Esophagus squamous epithelium (tissue), 5 donors: ENCODE measurements at regions not wholly inside any gene's neighbourhood (a gene's known extent, or its start where the extent isn't known, plus 50 kb on each side); places are given as distances from the start of the nearest gene placed in this dataset.

ENCODE experiments used
- DNase-seq: peaks from one replicate; lab custom pipeline; 2025; lab: John Stamatoyannopoulos, UW
- H3K27ac ChIP-seq, 4 donors: fragments of 200-600 bp; sonication (generic); one replicate each; pipeline ENCODE4 v1.5.1; 2016 to 2019; ENCODE audit warnings: mild to moderate bottlenecking in 1 of 4
- H3K27me3 ChIP-seq, 4 donors: fragments of 200-600 bp; sonication (generic); 1 replicate in 3 of 4; 2 replicates in 1 of 4; pipeline versions ENCODE4 v1.5.1 to v1.6.0; 2017 to 2021; ENCODE audit warnings: antibody characterized with exemption in 1 of 4
- H3K36me3 ChIP-seq, 3 donors: fragments of 200-600 bp; sonication (generic); one replicate each; pipeline ENCODE4 v1.5.1; 2016 to 2019
- H3K4me1 ChIP-seq, 3 donors: fragments of 200-600 bp; sonication (generic); one replicate each; pipeline ENCODE4 v1.5.1; 2017 to 2019
- H3K4me3 ChIP-seq, 4 donors: fragments of 200-600 bp; sonication (generic); 1 replicate in 3 of 4; 2 replicates in 1 of 4; pipeline ENCODE4 v1.5.1; 2016 to 2019; ENCODE audit warnings: mild to moderate bottlenecking in 2 of 4, moderate library complexity in 1 of 4
- H3K9me3 ChIP-seq, 3 donors: fragments of 200-600 bp; sonication (generic); one replicate each; pipeline ENCODE4 v1.5.1; 2016 to 2019
- CTCF ChIP-seq, 6 experiments: fragments of 450-650 bp in 4 of 6; fragments of 200-600 bp in 2 of 6; sonication (generic) in 2 of 6; IDR thresholded peaks; one replicate each; pipeline ENCODE4 v1.5.1; 2016 to 2019; ENCODE audit warnings: antibody characterized with exemption in 6 of 6, mild to moderate bottlenecking in 4 of 6, moderate library complexity in 4 of 6
- POLR2A ChIP-seq, 4 donors: fragments of 450-650 bp; IDR thresholded peaks; one replicate each; pipeline ENCODE4 v1.6.1; 2017; ENCODE audit warnings: antibody characterized with exemption in 4 of 4, mild to moderate bottlenecking in 4 of 4, moderate library complexity in 3 of 4
- WGBS, 2 donors: methylation state at CpG; one replicate each; pipeline ENCODE4 v1.1.5; 2018; 5-methylcytosine and 5-hydroxymethylcytosine counted together
- intact Hi-C: fragments of 100-400 bp; cut with DNase I; formaldehyde crosslinking; loops from one replicate; pipeline ENCODE4 v1.15.0; 2022
- donor health status: DM: yes; HTN: yes; CAD: no.

- no peaks in the 10 kb centered on the region for H3K9me3 ChIP-seq
- TF ChIP-seq CTCF (IDR thresholded peaks at IDR 0.05): no peak
- no peak for TF ChIP-seq POLR2A (IDR thresholded peaks at IDR 0.05)
- no peak overlapping the region for H3K27ac ChIP-seq
- no peaks in the 10 kb centered on the region for H3K4me1 ChIP-seq
- DNase-seq: no peak
- no peaks in the 10 kb centered on the region for H3K36me3 ChIP-seq
- no peaks in the 10 kb centered on the region for H3K27me3 ChIP-seq
- intact Hi-C loops: no loop called here
- H3K4me3 ChIP-seq: no peak overlapping the region
Observed at GRCh38 chr4:34178476-34178875, 2065.8 kb downstream of the ARAP2 start.

DNA sequence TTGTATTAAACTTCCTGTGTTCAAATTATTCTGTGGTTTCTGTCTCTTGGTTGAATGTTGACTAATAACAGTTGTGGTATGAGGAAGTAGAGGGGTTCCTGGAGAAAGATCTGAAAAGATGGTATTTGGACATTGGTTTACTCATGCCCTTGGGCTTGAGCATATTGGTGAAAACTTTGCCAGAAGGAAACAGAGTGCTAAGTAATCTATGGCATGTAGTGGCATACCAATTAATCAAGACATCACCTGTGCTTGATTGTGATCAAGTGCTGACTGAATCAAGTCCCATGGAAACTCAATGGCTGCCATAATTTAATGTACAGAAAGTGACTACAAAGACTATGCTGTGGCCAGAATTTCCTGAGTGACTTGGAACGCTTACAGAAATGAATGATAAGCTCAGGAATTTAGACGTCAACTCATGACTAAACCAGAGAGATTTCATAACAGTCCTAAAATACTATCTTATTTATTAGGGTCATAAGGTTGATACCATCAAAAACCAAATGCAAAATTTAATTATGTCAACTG, 2062.9 kb downstream of the ARAP2 start:
- H3K27ac ChIP-seq: no peak overlapping the region
- no peak overlapping the region for H3K4me3 ChIP-seq
- H3K9me3 ChIP-seq: no peaks in the 10 kb centered on the region
- H3K27me3 ChIP-seq: no peaks in the 10 kb centered on the region
- DNase-seq: no peak
- intact Hi-C loops: no loop called here
- no peaks in the 10 kb centered on the region for H3K36me3 ChIP-seq
- H3K4me1 ChIP-seq: no peaks in the 10 kb centered on the region
- TF ChIP-seq CTCF (IDR thresholded peaks at IDR 0.05) (no peak), POLR2A (IDR thresholded peaks at IDR 0.05) (no peak)
- 40 to 58% methylated on average over 2 of the region's 2 CpGs for WGBS, 2 donors

GRCh38 chr4:34181891-34182290, 2062.4 kb downstream of the ARAP2 start:
- no peak for TF ChIP-seq POLR2A (IDR thresholded peaks at IDR 0.05)
- no peak for TF ChIP-seq CTCF (IDR thresholded peaks at IDR 0.05)
- no peak overlapping the region for H3K4me3 ChIP-seq
- H3K27ac ChIP-seq: no peak overlapping the region
- no peaks in the 10 kb centered on the region for H3K4me1 ChIP-seq
- no peaks in the 10 kb centered on the region for H3K27me3 ChIP-seq
- no peaks in the 10 kb centered on the region for H3K9me3 ChIP-seq
- intact Hi-C loops: no loop called here
- no peak for DNase-seq
- no peaks in the 10 kb centered on the region for H3K36me3 ChIP-seq
- 36 to 69% methylated on average over 2 of the region's 2 CpGs for WGBS, 2 donors

DNA sequence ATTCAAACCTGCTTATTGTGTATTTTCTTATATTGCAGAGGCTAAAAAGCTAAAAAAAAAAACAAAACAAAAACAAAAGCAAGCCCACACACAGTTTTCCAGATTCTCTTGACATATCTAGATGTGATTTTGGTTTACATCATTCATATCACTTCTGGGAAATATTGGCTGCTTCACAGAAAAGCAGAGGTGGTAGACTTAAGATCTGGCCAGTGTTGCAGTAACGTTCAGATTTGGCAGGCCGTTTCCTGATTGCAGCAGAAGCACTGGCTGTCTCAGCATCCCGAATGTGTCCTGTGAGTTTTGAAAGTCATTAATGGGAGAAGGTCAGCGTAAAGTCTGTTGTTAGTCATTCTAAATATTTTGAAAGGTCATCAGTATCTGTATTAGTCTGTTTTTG, 2062.0 kb downstream of the ARAP2 start:
- H3K36me3 ChIP-seq: no peaks in the 10 kb centered on the region
- TF ChIP-seq POLR2A (IDR thresholded peaks at IDR 0.05): no peak
- intact Hi-C loops: no loop called here
- no peaks in the 10 kb centered on the region for H3K27me3 ChIP-seq
- H3K4me1 ChIP-seq: no peaks in the 10 kb centered on the region
- WGBS, 2 donors: 52 to 62% methylated on average over 4 of the region's 4 CpGs
- no peak for DNase-seq
- H3K9me3 ChIP-seq: no peaks in the 10 kb centered on the region
- no peak overlapping the region for H3K27ac ChIP-seq
- no peak overlapping the region for H3K4me3 ChIP-seq

- no peak overlapping the region for H3K27ac ChIP-seq
- no peaks in the 10 kb centered on the region for H3K4me1 ChIP-seq
- H3K36me3 ChIP-seq: no peaks in the 10 kb centered on the region
- no peaks in the 10 kb centered on the region for H3K27me3 ChIP-seq
- intact Hi-C loops: no loop called here
- TF ChIP-seq CTCF (IDR thresholded peaks at IDR 0.05) (no peak), POLR2A (IDR thresholded peaks at IDR 0.05) (no peak)
- WGBS, 2 donors: 61 to 65% methylated on average over 3 of the region's 3 CpGs
- no peaks in the 10 kb centered on the region for H3K9me3 ChIP-seq
- no peak overlapping the region for H3K4me3 ChIP-seq
- no peak for DNase-seq
Observed at GRCh38 chr4:34183926-34184325, 2060.4 kb downstream of the ARAP2 start.

GRCh38 chr4:34187056-34187455, 2057.3 kb downstream of the ARAP2 start:
- H3K4me1 ChIP-seq: no peaks in the 10 kb centered on the region
- TF ChIP-seq POLR2A (IDR thresholded peaks at IDR 0.05): no peak
- TF ChIP-seq CTCF (IDR thresholded peaks at IDR 0.05): no peak
- H3K36me3 ChIP-seq: no peaks in the 10 kb centered on the region
- no peak overlapping the region for H3K27ac ChIP-seq
- H3K4me3 ChIP-seq: no peak overlapping the region
- no peak for DNase-seq
- H3K9me3 ChIP-seq: no peaks in the 10 kb centered on the region
- WGBS, 2 donors: 59 to 69% methylated on average over 1 of the region's 1 CpG
- intact Hi-C loops: no loop called here
- no peaks in the 10 kb centered on the region for H3K27me3 ChIP-seq
